ENCODE measurements at regions not wholly inside any gene's neighbourhood (a gene's known extent, or its start where the extent isn't known, plus 50 kb on each side); places are given as distances from the start of the nearest gene placed in this dataset.

DNA sequence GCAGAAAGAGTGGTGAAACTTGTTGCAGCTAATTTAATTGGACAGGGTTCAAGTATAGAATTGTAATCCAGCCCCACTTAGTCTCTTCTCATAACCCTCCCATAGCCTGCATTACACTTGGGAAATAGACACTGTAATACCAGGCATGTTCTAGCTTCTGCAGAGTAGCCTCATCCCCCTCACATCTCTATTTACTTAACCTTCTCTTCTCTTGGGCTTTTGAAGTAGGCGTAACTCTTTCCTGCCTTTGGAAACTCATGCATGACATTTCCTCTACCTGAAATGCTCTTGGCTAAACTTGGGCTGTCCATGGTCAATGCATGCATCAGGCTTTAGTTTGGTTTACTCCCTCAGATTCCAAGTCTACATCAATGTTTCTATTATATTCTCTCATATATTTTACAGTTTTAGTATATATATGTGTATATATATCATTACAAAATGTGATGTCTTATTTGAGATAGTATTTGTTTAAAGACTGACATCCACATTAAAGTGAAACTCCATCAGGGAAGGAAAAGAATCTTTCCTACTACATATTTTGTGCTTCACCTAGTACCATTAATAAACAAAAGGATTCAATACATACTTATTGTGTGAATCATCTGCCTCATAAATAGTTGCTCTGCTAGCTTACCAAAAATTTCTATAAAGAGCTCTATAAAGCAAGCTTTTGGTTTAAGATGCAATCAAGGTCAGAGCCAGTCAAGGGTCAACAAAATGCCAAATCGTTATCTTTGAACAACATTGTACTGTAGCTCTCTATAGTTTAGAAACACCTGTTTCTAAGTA is 1158.0 kb downstream of the MAT2B start:
- no peak for DNase-seq
- no peak for TF ChIP-seq GATA1 (IDR thresholded peaks at IDR 0.05; ENCODE audit: low read depth, low read length)

DNA sequence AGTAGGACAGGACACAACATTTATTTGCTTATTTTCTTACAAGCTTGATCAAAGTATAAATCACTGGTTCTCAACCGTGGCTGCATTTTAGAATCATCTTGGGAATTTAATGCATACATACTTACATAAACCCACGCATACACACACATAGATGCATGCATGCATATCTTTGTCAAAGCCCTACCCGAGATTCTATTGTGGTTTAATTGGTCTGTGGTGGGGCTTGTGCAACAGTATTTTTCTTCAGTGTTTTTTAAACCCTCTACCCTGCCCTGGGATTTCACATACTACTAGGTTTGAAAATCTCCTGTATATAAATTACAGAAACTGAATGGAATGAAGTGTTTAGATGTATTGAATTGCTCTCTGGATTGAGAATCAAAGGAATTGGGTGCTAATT is 1166.2 kb downstream of the MAT2B start:
- DNase-seq = no peak
- TF ChIP-seq GATA1 (IDR thresholded peaks at IDR 0.05; ENCODE audit: low read depth, low read length) = no peak
- TF ChIP-seq POLR2A (IDR thresholded peaks at IDR 0.05; ENCODE audit: low read length) = no peak

DNA sequence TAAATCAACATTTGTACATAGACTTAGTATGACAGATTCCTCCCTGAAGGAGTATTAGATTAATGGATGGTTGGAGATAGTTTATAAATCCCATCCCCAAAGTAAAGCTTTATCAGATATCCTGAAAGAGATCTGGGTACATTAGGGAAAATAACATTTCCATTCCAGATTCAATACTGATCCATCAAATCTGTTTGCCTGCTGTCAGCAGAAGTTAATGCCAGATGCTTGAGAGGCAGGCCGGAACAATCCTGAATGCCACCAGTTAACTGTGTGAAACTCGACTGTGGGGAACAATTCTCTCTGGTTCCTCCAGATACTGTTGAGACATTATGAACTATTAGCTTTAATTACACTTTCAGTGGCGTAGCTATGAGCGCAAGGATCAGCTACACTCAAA is 1166.8 kb downstream of the MAT2B start:
- no peak for DNase-seq
- no peak for TF ChIP-seq GATA1 (IDR thresholded peaks at IDR 0.05; ENCODE audit: low read depth, low read length)
- no peak for TF ChIP-seq POLR2A (IDR thresholded peaks at IDR 0.05; ENCODE audit: low read length)

DNA sequence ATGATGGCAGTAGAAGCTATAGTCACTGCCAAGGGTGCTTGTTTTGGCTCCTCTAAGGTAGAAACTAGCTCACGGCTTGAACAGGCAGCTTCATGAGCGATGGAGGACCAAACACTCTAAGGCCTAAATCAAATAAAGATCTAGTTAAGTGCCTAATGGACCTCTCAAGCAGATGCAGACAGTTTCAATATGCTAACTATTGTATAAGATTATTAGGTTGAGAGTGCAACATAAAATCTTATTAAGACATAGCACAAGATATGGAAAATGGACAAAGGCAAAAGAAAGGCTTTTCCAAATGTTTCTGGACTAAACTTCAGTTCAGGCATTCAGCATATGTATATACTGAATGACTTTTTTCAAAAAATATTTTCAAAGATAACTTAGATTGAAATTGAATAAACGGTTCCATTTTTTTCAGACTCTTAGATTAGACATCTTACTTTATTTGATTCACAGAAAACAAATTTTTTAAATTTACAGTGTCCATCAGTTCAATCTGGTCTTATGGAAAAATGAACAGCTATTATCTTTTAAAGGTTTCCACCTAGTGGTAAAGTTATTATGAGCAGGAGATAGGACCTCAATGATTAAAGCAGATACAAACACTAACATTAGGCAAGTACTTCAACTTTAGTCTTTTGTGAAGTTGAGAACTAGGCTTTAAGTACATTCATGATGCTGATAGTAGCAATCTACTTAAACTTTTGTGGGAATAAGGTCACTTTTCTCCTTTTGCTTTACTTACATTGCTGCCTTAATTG is 1167.7 kb downstream of the MAT2B start:
- TF ChIP-seq POLR2A (IDR thresholded peaks at IDR 0.05; ENCODE audit: low read length) (no peak), GATA1 (IDR thresholded peaks at IDR 0.05; ENCODE audit: low read depth, low read length) (no peak)

DNA sequence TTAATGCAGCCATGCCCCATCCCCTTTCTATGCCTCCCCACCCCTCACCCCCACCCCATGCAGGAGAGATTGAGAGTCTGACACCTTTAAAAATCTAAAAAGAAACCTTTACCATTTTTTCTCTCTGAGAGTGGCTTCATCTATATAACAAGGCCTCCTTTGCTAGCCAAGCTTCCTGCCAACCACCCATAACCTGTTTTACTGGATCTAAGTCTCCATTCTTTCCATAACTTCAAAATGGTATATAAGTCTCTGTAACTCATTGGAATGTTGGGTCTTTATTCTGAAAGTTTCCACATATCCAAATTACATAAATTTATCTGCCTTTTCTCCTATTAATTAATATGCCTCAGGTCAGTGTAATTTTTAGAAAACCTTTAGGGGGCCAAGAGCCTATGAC is 1174.0 kb downstream of the MAT2B start:
- TF ChIP-seq GATA1 (IDR thresholded peaks at IDR 0.05; ENCODE audit: low read depth, low read length) (no peak), POLR2A (IDR thresholded peaks at IDR 0.05; ENCODE audit: low read length) (no peak)
- DNase-seq = no peak

More for the DNA sequence above, 1167.7 kb downstream of the MAT2B start:
- DNase-seq = no peak

DNA sequence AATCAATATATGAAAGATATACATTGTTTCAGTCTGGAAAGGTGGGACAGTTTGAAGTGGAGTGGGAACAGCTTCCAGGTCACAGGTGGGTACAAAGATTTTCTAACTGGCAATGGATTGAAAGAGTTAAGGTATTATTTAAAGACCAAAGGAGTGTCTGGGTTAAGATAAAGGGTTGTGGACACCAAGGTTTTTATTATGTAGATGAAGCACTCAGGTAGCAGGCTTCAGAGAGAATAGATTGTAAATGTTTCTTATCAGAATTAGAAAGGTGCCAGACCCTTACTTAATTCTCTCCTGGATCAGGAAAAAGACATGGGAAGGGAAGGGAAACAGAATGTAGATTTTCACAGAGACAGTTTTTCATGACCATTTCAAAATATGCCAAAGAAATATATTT is 1174.8 kb downstream of the MAT2B start:
- DNase-seq = no peak
- no peak for TF ChIP-seq POLR2A (IDR thresholded peaks at IDR 0.05; ENCODE audit: low read length)
- TF ChIP-seq GATA1 (IDR thresholded peaks at IDR 0.05; ENCODE audit: low read depth, low read length) = no peak

DNA sequence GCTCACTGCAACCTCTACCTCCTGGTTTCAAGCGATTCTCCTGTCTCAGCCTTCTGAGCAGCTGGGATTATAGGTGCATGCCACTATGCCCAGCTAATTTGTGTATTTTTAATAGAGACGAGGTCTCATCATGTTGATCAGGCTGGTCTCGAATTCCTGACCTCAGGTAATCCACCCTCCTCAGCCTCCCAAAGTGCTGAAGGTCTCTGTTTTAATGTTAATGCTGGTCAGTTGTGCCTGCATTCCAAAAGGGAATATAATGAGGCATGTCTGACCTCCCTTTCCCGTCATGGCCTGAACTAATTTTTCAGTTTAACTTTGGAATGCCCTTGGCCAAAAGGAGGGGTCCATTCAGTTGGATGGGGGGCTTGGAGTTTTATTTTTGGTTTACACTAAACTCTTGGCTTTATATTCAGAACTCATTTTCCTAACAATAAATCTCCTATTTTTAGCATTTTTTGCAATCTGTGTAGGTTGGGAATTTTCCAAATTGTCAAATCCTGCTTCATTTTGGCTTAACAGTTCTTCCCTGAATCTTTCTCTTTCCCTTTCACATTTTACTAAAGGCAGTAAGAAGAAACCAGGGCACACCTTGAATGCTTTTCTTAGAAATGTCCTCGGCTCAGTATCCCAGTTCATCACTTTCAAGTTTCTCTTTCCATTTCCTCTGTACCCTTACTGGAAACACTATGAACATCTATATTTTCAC is 1175.5 kb downstream of the MAT2B start:
- TF ChIP-seq POLR2A (IDR thresholded peaks at IDR 0.05; ENCODE audit: low read length) (no peak), GATA1 (IDR thresholded peaks at IDR 0.05; ENCODE audit: low read depth, low read length) (no peak)

DNA sequence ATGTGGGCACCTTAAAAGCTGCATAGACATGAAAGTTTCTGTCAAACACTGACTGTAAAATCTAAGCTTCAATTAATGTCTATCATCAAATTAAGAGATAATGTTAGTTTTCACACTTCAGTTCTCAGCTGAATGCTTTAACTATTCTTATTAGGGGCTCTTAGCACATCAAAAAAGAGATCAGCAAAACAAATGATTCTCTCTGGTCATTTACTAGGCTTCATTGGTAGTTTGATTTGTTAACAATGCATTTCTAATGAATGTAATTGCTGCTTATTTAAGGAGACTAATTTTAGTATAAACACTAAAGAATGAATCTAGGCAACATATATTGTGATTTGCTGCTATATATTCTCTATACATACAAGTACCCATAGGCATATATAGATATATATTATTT is 1182.0 kb downstream of the MAT2B start:
- DNase-seq = no peak

More for the DNA sequence above, 1175.5 kb downstream of the MAT2B start:
- no peak for DNase-seq

DNA sequence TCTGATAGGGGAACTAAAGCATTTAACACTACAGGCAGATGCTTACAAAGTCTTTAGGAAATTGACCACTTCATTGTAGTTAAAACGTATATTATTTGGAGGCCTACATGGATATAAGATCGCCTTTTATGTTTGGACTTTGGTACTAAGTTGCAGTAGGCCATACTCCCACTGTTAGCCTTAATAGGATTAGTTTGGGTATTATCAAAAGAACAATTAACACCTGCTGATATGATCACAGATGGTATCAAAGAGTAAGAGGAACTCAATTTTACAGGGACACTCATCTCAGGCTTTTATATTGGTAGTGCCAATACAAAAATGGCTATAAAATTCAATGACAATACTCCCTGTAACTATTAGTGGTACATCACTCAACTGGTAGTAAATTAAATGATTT is 1183.0 kb downstream of the MAT2B start:
- no peak for TF ChIP-seq POLR2A (IDR thresholded peaks at IDR 0.05; ENCODE audit: low read length)
- TF ChIP-seq GATA1 (IDR thresholded peaks at IDR 0.05; ENCODE audit: low read depth, low read length) = no peak
- no peak for DNase-seq

More for the DNA sequence above, 1182.0 kb downstream of the MAT2B start:
- TF ChIP-seq GATA1 (IDR thresholded peaks at IDR 0.05; ENCODE audit: low read depth, low read length) (no peak), POLR2A (IDR thresholded peaks at IDR 0.05; ENCODE audit: low read length) (no peak)

DNA sequence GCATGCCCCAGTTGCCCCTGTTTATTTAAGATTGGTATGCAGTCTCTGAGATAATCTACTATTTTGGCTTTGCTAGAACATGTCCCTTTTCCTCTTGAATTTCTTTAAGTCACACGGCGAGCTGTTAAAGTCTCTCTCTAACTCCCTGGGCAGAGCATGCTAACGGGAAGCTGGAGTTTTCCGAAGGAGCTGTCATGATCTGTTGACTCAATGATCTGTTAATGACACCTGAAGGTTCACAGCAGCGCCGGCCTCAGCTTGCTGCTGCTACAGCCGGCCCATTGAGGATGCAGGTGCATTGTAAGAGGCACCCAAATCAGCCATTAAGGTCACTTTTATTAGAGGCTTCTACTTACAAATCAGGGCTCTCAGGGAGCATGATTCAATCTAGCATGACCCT is 1203.4 kb downstream of the MAT2B start:
- TF ChIP-seq GATA1 (IDR thresholded peaks at IDR 0.05; ENCODE audit: low read depth, low read length) (no peak), POLR2A (IDR thresholded peaks at IDR 0.05; ENCODE audit: low read length) (no peak)
- DNase-seq = no peak

DNA sequence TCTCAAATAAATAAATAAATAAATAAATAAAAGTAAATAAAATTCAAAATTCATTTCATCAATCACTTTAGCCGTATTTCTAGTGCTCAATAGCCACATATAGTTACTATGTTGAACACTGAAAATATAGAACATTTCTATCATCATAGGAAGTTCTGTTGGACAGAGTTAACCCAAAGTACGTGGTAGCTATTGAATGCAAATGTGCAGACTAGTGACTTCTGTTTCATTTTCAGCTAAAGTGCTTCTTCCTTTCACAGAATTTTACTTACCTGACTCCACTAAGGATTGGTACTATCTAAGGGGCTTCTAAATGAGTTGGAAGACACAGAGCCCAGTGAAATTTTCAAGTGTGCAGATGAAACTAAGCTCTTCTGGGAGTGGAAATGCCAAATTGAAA is 1208.3 kb downstream of the MAT2B start:
- DNase-seq = no peak
- no peak for TF ChIP-seq POLR2A (IDR thresholded peaks at IDR 0.05; ENCODE audit: low read length)
- TF ChIP-seq GATA1 (IDR thresholded peaks at IDR 0.05; ENCODE audit: low read depth, low read length) = no peak

DNA sequence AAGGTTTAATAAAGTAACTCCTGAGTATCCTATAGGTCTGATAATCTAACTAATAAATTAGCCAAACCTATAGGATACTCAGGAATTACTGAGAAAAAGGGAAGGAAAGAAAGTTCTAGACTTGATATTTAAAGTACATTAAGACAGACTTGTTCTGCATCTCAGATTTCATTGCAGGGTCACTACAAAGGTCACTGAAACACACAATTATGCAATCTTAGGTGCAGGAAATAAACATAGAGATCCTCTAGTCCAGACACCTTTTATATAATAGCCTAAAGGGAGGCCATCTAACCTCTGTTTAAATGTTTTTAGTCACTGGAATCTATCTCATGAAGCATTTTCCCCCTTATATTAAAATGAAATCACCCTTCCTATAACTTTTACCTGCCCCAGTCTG is 1215.7 kb downstream of the MAT2B start:
- no peak for DNase-seq
- TF ChIP-seq POLR2A (IDR thresholded peaks at IDR 0.05; ENCODE audit: low read length) (no peak), GATA1 (IDR thresholded peaks at IDR 0.05; ENCODE audit: low read depth, low read length) (no peak)

DNA sequence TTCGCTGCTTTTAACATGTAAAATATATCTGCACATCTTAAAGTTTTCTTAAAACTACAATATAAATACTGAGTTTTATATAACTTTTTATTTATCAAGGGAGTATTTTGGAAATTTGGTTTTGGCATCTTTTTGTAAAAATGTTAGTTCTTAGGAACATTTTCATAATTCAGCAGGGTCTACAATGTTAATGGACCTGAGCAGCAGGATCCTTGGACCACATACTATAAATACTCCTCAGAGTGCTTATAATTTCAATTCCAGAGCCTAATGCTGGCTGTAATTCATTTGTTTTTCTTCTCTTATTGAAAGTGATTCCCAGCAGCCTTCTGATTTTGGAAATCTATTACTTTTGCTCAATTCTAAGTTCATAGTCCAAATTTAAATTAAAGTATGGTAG is 1216.2 kb downstream of the MAT2B start:
- no peak for DNase-seq
- TF ChIP-seq GATA1 (IDR thresholded peaks at IDR 0.05; ENCODE audit: low read depth, low read length) (no peak), POLR2A (IDR thresholded peaks at IDR 0.05; ENCODE audit: low read length) (no peak)

DNA sequence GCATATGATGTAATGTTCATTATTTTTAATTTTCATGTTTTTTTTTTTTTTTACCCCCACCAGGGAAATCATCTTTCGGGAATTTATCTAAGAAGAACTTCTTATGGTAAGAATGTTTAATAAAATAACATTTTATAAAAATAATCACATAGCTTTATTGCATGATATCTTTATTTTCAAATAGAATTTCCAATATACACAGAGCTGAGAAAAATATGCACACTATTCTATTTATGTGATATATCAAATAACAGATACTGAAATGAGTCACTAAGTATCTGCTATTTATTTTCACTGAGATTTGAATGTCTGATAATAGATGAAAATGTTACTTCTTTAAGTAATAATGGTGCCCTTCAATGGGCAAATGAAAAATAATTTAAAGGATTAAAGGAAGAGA is 1217.3 kb downstream of the MAT2B start:
- no peak for DNase-seq
- TF ChIP-seq POLR2A (IDR thresholded peaks at IDR 0.05; ENCODE audit: low read length) (no peak), GATA1 (IDR thresholded peaks at IDR 0.05; ENCODE audit: low read depth, low read length) (no peak)
